ENCODE measurements at regions not wholly inside any gene's neighbourhood (a gene's known extent, or its start where the extent isn't known, plus 50 kb on each side); places are given as distances from the start of the nearest gene placed in this dataset.
A peak's percentile ranks its signal among the peaks of the same experiment; 100 is the strongest.

GRCh38 chr3:62970648-62971047 lies 95.4 kb upstream of the CADPS start:
- DNase-seq = no peak
- intact Hi-C loops (cut with DNase I) = no loop called here

GRCh38 chr3:62975566-62975965 lies 100.3 kb upstream of the CADPS start:
- DNase-seq = no peak

GRCh38 chr3:62981962-62982361 lies 106.7 kb upstream of the CADPS start:
- intact Hi-C loops (cut with DNase I) = no loop called here

More at GRCh38 chr3:62975566-62975965, 100.3 kb upstream of the CADPS start:
- intact Hi-C loops (cut with DNase I) = no loop called here

GRCh38 chr3:62982795-62983455 lies 107.7 kb upstream of the CADPS start:
- DNase-seq = no peak
- intact Hi-C loops (cut with DNase I) = no loop called here

More at GRCh38 chr3:62981962-62982361, 106.7 kb upstream of the CADPS start:
- DNase-seq = no peak

GRCh38 chr3:62986061-62986460 lies 110.8 kb upstream of the CADPS start:
- no peak for DNase-seq
- intact Hi-C loops (cut with DNase I) = no loop called here

GRCh38 chr3:62987721-62988120 lies 112.5 kb upstream of the CADPS start:
- intact Hi-C loops (cut with DNase I) = no loop called here
- DNase-seq = no peak

- no peak for DNase-seq
- intact Hi-C loops (cut with DNase I) = no loop called here
Measured at GRCh38 chr3:62990704-62991413, 115.6 kb upstream of the CADPS start.

- DNase-seq = no peak
- intact Hi-C loops (cut with DNase I) = no loop called here
Measured at GRCh38 chr3:62992520-62992919, 117.3 kb upstream of the CADPS start.

- intact Hi-C loops (cut with DNase I) = no loop called here
- no peak for DNase-seq
Measured at GRCh38 chr3:62995119-62995518, 119.9 kb upstream of the CADPS start.

- DNase-seq = no peak
- intact Hi-C loops (cut with DNase I) = no loop called here
Measured at GRCh38 chr3:62995530-62995929, 120.3 kb upstream of the CADPS start.

GRCh38 chr3:62997369-62997768 lies 122.2 kb upstream of the CADPS start:
- intact Hi-C loops (cut with DNase I) = no loop called here
- no peak for DNase-seq

GRCh38 chr3:62999158-62999557 lies 123.9 kb upstream of the CADPS start:
- intact Hi-C loops (cut with DNase I) = no loop called here
- DNase-seq = no peak

GRCh38 chr3:62999791-63000190 lies 124.6 kb upstream of the CADPS start:
- DNase-seq = no peak
- intact Hi-C loops (cut with DNase I) = no loop called here

- intact Hi-C loops (cut with DNase I) = no loop called here
- DNase-seq = no peak
Measured at GRCh38 chr3:63004448-63004847, 129.2 kb upstream of the CADPS start.

GRCh38 chr3:63015614-63016309 lies 140.5 kb upstream of the CADPS start:
- peak in 4 of 10 donors; percentile 23 to 80 (median 40) for DNase-seq
- intact Hi-C loops (cut with DNase I) = no loop called here

- DNase-seq = no peak
- intact Hi-C loops (cut with DNase I) = no loop called here
Measured at GRCh38 chr3:63022114-63022513, 146.9 kb upstream of the CADPS start.

- no peak for DNase-seq
- intact Hi-C loops (cut with DNase I) = no loop called here
Measured at GRCh38 chr3:63026722-63027121, 151.5 kb upstream of the CADPS start.

- no peak for DNase-seq
- intact Hi-C loops (cut with DNase I) = no loop called here
Measured at GRCh38 chr3:63029326-63029725, 154.1 kb upstream of the CADPS start.

- no peak for DNase-seq
- intact Hi-C loops (cut with DNase I) = no loop called here
Measured at GRCh38 chr3:63029921-63030320, 154.7 kb upstream of the CADPS start.

- no peak for DNase-seq
- intact Hi-C loops (cut with DNase I) = no loop called here
Measured at GRCh38 chr3:63030666-63031065, 155.4 kb upstream of the CADPS start.

GRCh38 chr3:63032881-63033280 lies 157.7 kb upstream of the CADPS start:
- intact Hi-C loops (cut with DNase I) = no loop called here
- no peak for DNase-seq

- no peak for DNase-seq
- intact Hi-C loops (cut with DNase I) = no loop called here
Measured at GRCh38 chr3:63034101-63034500, 158.9 kb upstream of the CADPS start.

Data from posterior cingulate gyrus (tissue), 11 donors.